ENCODE measurements at regions not wholly inside any gene's neighbourhood (a gene's known extent, or its start where the extent isn't known, plus 50 kb on each side); places are given as distances from the start of the nearest gene placed in this dataset.

DNA sequence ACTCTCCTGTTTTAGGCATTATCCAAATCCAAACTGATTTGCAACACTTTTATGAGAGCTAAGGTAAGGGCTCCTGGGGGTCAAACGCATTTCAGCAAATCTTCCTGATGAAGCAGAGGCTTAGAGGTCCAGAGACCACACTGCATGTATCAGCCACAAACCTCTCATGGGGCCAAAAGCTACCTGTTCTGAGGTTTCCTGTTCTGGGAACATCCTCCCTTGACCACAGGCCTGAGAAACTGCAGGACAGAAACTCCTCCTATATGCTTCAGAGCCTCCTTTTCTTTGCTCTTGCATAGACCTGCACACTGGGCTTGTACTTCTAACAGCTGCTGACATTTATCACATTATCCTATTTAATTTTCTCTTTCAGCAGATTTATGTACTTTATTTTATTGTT is 92.6 kb downstream of the OR2K2 start:
- H3K27me3 Mint-ChIP-seq, result no peaks in the 10 kb centered on the region
- H3K9me3 Mint-ChIP-seq (ENCODE audit: low read depth), result no peaks in the 10 kb centered on the region
- H3K4me1 Mint-ChIP-seq (ENCODE audit: low read depth), result peaks cover 8% of the 10 kb centered on the region
- H3K36me3 Mint-ChIP-seq (ENCODE audit: insufficient read depth), result no peaks in the 10 kb centered on the region
- H3K27ac Mint-ChIP-seq, result no peak overlapping the region
- no peak overlapping the region for H3K4me3 Mint-ChIP-seq (ENCODE audit: low read depth)
- TF ChIP-seq, protein P1, sequence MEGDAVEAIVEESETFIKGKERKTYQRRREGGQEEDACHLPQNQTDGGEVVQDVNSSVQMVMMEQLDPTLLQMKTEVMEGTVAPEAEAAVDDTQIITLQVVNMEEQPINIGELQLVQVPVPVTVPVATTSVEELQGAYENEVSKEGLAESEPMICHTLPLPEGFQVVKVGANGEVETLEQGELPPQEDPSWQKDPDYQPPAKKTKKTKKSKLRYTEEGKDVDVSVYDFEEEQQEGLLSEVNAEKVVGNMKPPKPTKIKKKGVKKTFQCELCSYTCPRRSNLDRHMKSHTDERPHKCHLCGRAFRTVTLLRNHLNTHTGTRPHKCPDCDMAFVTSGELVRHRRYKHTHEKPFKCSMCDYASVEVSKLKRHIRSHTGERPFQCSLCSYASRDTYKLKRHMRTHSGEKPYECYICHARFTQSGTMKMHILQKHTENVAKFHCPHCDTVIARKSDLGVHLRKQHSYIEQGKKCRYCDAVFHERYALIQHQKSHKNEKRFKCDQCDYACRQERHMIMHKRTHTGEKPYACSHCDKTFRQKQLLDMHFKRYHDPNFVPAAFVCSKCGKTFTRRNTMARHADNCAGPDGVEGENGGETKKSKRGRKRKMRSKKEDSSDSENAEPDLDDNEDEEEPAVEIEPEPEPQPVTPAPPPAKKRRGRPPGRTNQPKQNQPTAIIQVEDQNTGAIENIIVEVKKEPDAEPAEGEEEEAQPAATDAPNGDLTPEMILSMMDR (IDR thresholded peaks at IDR 0.05; ENCODE audit: unreplicated experiment), result no peak
- DNase-seq (ENCODE audit: low spot score, unreplicated experiment), result no peak

DNA sequence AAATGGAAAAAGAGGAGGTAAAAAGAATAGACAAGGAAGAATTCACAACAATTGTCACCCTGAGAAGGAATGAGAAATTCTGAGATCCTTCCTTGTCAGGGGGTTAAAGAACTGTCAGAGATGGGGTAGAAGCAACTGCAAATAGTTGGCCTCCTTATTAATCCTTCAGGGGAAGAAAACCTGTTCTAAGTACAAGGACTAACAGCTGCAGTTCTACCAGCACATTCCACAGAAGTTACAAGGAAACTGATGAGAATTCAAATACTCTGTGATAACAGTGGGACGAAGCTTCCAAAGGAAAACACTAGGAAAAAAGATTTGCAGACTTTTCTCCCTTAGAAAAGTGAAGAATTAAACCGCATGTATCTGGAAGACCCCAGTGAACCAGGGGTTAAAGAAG is 93.7 kb downstream of the OR2K2 start:
- DNase-seq (ENCODE audit: low spot score, unreplicated experiment), result no peak
- TF ChIP-seq, protein P1 (IDR thresholded peaks at IDR 0.05; ENCODE audit: unreplicated experiment), result no peak
- Mint-ChIP-seq H3K27me3 (no peaks in the 10 kb centered on the region), H3K27ac (no peak overlapping the region), H3K9me3 (ENCODE audit: low read depth) (no peaks in the 10 kb centered on the region), H3K4me3 (ENCODE audit: low read depth) (no peak overlapping the region), H3K4me1 (ENCODE audit: low read depth) (peaks cover 8% of the 10 kb centered on the region), H3K36me3 (ENCODE audit: insufficient read depth) (no peaks in the 10 kb centered on the region)

DNA sequence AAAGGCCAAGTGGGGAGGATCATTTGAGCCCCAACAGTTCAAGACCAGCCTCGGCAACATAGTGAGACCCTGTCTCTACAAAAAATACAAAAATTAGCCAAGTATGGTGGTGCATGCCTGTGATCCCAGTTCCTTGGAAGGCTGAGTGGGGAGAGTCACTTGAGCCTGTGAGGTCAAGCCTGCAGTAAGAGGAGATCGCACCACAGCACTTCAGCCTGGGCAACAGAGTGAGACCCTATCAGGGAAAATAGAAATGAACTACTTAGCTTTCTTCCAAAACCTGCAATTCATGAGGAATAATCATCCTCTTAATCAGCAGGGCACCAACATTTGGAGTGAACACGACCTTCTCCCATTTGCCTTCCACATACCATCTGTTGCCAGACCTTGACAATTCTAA is 96.1 kb downstream of the OR2K2 start:
- peak overlapping the region; percentile 80 for H3K27ac Mint-ChIP-seq
- H3K4me1 Mint-ChIP-seq (ENCODE audit: low read depth), result peaks cover 8% of the 10 kb centered on the region
- DNase-seq (ENCODE audit: low spot score, unreplicated experiment), result no peak
- TF ChIP-seq, protein P1 (IDR thresholded peaks at IDR 0.05; ENCODE audit: unreplicated experiment), result no peak
- H3K4me3 Mint-ChIP-seq (ENCODE audit: low read depth), result no peak overlapping the region
- no peaks in the 10 kb centered on the region for H3K36me3 Mint-ChIP-seq (ENCODE audit: insufficient read depth)
- no peaks in the 10 kb centered on the region for H3K9me3 Mint-ChIP-seq (ENCODE audit: low read depth)
- H3K27me3 Mint-ChIP-seq, result no peaks in the 10 kb centered on the region

DNA sequence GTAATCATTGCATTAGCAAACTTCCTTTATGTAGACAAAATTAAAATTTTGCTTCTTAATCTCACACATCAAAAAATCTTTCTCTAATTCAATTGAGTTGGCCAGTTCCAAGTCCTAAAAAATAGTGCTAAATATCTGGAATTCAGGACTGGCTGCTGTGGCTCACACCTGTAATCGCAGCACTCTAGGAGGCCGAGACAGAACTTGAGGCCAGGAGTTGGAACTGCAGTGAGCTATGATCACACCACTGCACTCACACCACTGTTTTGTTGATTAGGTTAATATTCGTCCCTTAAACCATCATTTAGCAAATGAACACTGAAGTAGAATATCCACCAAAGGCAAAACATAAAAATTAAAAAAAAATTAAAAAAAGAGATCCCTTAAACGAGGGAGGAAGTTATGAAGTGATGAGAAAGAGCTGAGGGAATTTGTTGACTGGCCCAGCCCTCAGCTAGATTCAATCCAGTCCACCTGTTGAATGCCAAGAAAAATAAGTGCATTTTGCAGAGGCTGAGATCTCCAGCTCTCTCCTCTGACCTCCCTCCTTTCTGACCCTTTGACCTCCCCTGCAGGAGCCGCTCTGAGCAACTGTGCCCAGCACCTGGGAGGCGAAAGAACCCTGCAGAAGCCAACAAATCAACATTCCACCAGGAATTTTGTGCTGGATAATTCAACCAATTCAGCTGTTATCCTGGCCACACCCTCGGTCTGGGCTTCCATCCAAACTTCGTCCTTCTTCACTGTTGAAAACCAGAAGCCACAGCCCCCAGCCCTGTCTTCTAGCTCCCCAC is 96.8 kb downstream of the OR2K2 start:
- Mint-ChIP-seq H3K4me1 (ENCODE audit: low read depth) (peaks cover 8% of the 10 kb centered on the region), H3K9me3 (ENCODE audit: low read depth) (no peaks in the 10 kb centered on the region), H3K27me3 (no peaks in the 10 kb centered on the region), H3K36me3 (ENCODE audit: insufficient read depth) (no peaks in the 10 kb centered on the region), H3K27ac (no peak overlapping the region), H3K4me3 (ENCODE audit: low read depth) (no peak overlapping the region)
- DNase-seq (ENCODE audit: low spot score, unreplicated experiment), result no peak
- TF ChIP-seq, protein P1 (IDR thresholded peaks at IDR 0.05; ENCODE audit: unreplicated experiment), result no peak

DNA sequence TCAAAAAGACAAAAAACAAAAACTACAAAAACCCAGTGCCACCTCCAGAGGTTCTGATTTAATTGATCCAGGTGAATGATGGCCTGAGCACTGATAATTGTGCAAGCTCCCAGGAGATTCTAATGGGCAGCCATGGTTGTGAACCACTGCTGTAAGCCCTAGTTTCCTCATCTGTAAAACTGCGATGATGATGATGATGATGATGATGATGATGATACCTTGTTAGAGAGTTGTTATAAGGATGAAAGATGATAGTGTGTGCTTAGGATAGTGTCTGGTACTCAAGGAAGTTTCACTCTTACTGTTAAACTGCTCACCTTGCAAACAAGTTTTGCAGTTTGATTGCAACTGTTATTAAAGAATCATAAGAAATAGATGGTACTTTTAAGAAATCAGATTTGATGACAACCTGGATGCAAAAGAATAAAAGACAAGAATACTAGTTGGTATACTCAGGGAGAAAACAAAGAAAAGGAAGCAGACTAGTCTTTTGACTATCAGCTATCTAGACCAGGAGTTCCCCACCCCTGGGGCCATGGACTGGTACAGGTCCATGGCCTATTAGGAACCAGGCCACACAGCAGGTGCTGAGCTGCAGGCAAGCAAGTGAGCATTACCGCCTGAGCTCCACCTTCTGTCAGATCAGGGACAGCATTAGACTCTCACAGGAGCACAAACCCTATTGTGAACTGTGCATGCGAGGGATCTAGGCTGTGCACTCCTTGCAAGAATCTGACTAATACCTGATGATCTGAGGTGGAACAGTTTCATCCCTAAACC is 98.0 kb downstream of the OR2K2 start:
- no peaks in the 10 kb centered on the region for H3K36me3 Mint-ChIP-seq (ENCODE audit: insufficient read depth)
- no peaks in the 10 kb centered on the region for H3K27me3 Mint-ChIP-seq
- H3K4me3 Mint-ChIP-seq (ENCODE audit: low read depth), result no peak overlapping the region
- no peaks in the 10 kb centered on the region for H3K9me3 Mint-ChIP-seq (ENCODE audit: low read depth)
- H3K27ac Mint-ChIP-seq, result no peak overlapping the region
- no peak for DNase-seq (ENCODE audit: low spot score, unreplicated experiment)
- peaks cover 5% of the 10 kb centered on the region for H3K4me1 Mint-ChIP-seq (ENCODE audit: low read depth)
- TF ChIP-seq, protein P1 (IDR thresholded peaks at IDR 0.05; ENCODE audit: unreplicated experiment), result no peak
